ENCODE measurements at regions not wholly inside any gene's neighbourhood (a gene's known extent, or its start where the extent isn't known, plus 50 kb on each side); places are given as distances from the start of the nearest gene placed in this dataset.

DNA sequence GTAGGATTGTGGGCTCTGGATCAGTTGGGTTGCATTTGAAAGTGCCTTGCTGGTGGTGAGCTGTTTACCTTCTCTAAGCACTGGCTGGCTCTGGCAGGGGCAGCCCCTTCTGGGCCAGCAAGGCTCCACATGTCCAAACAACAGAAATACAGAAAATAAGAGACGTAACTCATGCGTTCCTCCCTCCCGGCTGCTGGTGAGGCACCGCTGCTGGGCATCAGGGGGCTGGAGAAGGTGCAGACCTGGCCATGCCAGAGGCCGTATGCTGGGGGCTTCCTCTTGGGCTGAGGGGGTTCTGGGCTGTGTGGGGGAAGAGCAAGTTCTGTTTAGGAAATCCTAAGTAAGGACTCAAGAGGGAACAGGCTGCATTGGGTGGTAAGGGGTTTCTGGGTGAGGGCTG, 140.6 kb downstream of the URI1 start:
- DNase-seq (ENCODE audit: low read depth in 3 of 3, low spot score in 1 of 3) = no peak

- DNase-seq (ENCODE audit: low read depth in 3 of 3, low spot score in 1 of 3) = no peak
Measured at GRCh38 chr19:30083125-30083681, 141.2 kb downstream of the URI1 start.

DNA sequence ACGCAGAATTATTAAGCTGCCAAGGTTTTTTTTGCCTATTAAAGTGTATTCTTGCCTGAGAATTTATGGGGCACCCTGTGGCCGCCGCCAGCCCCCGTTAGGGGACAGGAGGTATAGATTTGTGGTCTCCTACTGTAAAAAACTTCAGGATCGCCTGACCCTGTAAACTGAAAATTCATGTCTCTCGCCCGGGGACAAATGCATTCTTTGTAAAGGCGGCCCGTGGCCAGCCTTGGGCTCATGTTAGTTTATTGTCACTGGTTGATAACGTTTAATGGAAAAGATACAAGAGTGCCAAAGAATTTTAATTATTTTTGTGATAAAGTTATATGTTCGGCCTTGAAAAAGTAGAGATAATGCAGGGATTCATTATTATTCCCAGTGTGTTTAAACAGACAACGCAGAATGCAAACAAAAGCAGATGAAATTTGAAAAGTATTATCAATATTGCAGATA, 141.7 kb downstream of the URI1 start:
- DNase-seq (ENCODE audit: low read depth in 3 of 3, low spot score in 1 of 3) = no peak

- no peak for DNase-seq (ENCODE audit: low read depth in 3 of 3, low spot score in 1 of 3)
Measured at GRCh38 chr19:30084390-30084819, 142.4 kb downstream of the URI1 start.

DNA sequence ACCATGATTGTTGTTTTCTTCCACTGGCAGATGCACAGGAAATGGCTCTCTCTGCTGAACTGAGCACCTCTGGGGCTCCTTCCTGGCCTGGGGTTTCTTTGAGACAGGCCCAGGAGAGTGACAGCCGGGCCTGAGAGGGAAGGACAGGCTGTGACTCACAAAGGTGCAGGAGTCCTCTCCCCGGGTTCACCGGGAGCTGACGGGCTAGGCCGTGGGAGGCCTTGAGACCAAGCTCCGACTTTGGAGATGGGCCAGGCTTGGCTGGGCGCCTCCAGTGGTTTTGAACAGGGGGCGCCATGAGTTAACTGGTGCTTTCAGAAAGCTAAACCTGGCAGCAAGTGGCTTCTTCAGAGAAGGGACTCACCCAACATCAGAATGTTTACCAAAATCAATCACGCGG, 143.4 kb downstream of the URI1 start:
- DNase-seq (ENCODE audit: low read depth in 3 of 3, low spot score in 1 of 3) = no peak

GRCh38 chr19:30086220-30086619, 144.2 kb downstream of the URI1 start:
- DNase-seq (ENCODE audit: low read depth in 3 of 3, low spot score in 1 of 3) = no peak

- DNase-seq (ENCODE audit: low read depth in 3 of 3, low spot score in 1 of 3) = no peak
Measured at GRCh38 chr19:30086916-30087315, 144.9 kb downstream of the URI1 start.

DNA sequence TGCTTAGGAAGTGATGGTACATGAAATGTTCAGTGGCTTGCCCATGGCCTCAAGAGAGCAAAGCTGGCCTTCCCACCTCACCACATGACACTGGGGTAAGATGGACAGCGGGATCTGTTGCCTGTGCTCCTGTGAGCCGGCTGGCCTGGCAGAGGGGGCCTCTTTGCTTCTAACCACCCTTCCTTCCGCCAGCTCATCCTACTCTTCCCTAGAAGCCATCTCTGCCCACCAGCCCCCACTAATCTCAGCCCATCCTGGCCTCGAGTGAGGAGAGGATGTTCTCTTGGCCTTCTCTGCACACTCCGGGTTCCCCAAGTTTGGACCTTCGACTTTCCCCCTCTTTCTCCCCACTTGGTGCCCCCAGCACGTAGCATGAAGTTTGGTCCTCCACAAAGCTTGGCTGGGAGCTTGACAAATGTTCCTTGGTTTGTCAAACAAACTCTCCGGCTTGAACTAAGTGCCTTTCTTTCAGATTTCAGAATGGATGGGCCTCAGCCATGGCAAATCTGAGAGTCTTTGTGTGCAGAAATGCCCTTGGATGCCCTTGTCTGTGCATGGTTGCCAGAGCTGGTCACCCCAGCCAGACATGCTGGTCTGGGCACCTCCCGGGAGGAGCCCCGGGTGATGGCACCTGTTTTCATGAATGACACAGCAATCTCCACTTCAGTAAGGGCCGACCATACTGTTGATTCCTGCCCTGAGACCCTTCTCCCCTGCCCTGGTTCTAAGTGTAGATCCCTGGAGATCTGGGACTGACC, 145.5 kb downstream of the URI1 start:
- DNase-seq (ENCODE audit: low read depth in 3 of 3, low spot score in 1 of 3) = no peak

GRCh38 chr19:30088567-30088966, 146.5 kb downstream of the URI1 start:
- DNase-seq (ENCODE audit: low read depth in 3 of 3, low spot score in 1 of 3) = no peak

GRCh38 chr19:30089086-30089665, 147.1 kb downstream of the URI1 start:
- DNase-seq (ENCODE audit: low read depth in 3 of 3, low spot score in 1 of 3) = no peak

DNA sequence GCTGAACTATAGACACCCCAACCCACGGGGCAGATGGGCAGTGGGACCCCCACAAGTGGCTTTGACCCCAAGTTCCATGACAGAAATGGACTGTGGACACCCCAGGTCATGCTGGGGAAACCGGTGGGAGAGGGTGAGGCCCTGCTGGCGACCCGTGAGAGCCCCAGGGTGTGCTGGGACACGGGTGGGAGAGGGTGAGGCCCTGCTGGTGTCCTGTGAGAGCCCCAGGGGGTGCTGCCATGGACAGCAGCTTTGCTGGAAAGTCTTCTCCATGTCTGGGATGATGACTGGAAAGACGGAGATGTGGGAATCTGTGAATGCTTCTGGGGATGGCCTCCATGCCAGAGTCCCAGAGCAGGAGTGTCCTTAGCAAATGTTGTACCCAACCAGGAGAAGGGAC, 148.4 kb downstream of the URI1 start:
- no peak for DNase-seq (ENCODE audit: low read depth in 3 of 3, low spot score in 1 of 3)

GRCh38 chr19:30090963-30091362, 148.9 kb downstream of the URI1 start:
- DNase-seq (ENCODE audit: low read depth in 3 of 3, low spot score in 1 of 3) = no peak

GRCh38 chr19:30091456-30091855, 149.4 kb downstream of the URI1 start:
- no peak for DNase-seq (ENCODE audit: low read depth in 3 of 3, low spot score in 1 of 3)

GRCh38 chr19:30091856-30092255, 149.8 kb downstream of the URI1 start:
- DNase-seq (ENCODE audit: low read depth in 3 of 3, low spot score in 1 of 3) = no peak

GRCh38 chr19:30092721-30093569, 150.9 kb downstream of the URI1 start:
- DNase-seq (ENCODE audit: low read depth in 3 of 3, low spot score in 1 of 3) = no peak

DNA sequence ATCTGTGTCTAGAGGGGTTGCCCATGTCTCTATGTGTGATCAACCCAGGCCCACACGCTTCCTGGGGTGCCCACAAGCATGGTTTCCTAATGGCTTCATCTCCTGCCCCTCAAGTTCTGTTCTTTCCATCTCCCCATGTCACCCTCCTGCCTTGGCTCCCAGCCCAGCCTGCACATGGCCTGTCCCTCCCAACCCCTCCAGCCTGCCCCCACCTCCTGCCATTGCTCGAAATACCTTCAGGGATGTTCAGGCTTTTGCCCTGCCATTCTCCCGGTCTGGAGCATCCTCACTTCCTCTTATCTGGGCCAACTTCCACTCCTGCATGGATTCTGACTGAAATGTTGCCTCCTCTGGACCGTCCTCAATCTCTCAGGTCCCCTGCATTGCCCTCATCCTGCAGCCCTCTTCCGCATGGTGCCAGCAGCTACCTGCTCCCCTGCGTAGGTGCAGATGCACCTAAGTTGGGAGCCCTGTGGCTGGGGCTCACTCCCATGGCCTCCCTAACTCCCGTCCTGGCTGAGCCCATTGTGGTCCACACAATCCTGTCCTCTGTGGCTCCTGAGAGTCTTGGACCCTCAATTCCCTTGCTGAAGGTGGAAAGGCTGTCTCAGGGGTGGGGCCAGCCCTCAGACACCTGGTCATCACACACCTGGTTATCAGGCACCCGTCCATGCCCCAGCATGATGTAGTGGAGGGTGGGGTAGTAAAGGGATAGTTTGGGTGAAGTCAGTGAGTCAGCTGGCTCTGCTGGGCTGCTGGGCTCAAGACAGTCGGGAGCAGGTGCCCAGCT, 152.1 kb downstream of the URI1 start:
- no peak for DNase-seq (ENCODE audit: low read depth in 3 of 3, low spot score in 1 of 3)

GRCh38 chr19:30094756-30095140, 152.7 kb downstream of the URI1 start:
- no peak for DNase-seq (ENCODE audit: low read depth in 3 of 3, low spot score in 1 of 3)

- DNase-seq (ENCODE audit: low read depth in 3 of 3, low spot score in 1 of 3) = no peak
Measured at GRCh38 chr19:30095171-30095570, 153.1 kb downstream of the URI1 start.

GRCh38 chr19:30096596-30097370, 154.7 kb downstream of the URI1 start:
- DNase-seq (ENCODE audit: low read depth in 3 of 3, low spot score in 1 of 3) = no peak

DNA sequence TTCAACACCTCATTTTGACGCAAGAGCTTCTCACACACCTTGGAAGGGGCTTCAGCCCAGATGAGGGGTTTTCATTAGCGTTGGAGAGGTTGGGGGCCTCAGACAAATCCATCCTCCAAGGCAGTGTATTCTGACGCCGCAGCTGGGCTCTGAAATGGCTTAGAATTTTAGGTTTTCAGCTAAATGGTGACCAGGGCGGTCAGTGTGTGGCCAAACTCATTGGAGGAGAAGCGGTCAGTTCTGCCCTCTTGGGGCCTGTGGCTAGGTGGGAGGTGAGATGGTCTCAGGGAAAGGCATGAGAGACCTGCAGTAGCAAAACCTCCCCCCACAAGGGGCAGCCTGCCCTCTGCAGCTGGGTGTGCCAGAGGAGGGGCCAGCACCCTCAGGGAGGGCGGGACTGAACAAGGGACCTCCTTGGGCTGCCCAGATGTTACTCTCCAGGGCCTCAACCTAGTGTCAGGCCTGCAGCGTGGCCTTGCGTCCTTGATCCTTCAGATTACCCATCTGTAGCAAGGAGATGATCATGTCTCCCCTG, 155.8 kb downstream of the URI1 start:
- DNase-seq (ENCODE audit: low read depth in 3 of 3, low spot score in 1 of 3) = no peak

Measured in stimulated activated CD4-positive, alpha-beta T cell treated with anti-CD3 and anti-CD28 coated beads, TNF-alpha, amount 100 ng/mL, for 1 hour (primary cell).